ENCODE measurements at regions not wholly inside any gene's neighbourhood (a gene's known extent, or its start where the extent isn't known, plus 50 kb on each side); places are given as distances from the start of the nearest gene placed in this dataset.

- TF ChIP-seq CTCF (IDR thresholded peaks at IDR 0.05) (no peak), POLR2AphosphoS5 (IDR thresholded peaks at IDR 0.05) (no peak), POLR2A (IDR thresholded peaks at IDR 0.05) (no peak)
These were observed 87.5 kb upstream of the DAZL start for GRCh38 chr3:16692486-16693344.

Data from transverse colon (tissue), 4 donors.